ENCODE measurements at regions not wholly inside any gene's neighbourhood (a gene's known extent, or its start where the extent isn't known, plus 50 kb on each side); places are given as distances from the start of the nearest gene placed in this dataset.

DNA sequence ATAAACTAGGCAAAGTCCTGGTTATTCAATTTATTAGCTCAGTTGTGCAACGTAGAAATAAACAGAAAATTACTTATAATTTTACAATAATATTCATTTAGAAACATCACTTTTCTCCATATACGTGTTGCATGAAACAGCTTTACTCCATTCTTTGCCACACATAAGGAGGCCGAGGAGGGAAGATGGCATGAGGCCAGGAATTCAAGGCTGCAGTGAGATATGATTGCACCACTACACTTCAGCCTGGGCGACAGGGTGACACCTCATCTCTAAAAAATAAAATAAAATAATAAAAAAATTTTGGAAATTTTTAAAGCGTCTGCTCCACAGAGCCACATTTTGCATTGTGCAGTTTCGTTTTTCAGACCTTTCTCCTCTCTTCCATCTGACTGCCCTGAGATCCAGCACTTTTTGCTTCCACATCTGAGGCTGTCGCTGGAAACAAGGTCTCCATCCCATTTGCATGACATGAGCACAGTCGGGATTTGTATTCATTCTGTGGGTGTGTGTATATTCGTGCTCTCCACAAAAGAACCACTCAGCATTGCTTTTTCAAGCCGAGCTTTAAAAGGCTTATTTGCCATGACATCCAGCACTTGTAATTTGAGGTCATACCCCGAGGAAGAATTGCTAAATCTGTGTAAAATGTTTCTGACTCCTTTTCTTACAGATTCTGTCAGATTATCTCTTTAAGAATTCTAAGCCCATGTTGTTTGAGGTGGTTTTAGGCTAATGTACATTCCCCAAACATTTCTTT, 98.6 kb upstream of the MSX2 start:
- no peak overlapping the region for H3K27ac ChIP-seq
- TF ChIP-seq, protein P1, sequence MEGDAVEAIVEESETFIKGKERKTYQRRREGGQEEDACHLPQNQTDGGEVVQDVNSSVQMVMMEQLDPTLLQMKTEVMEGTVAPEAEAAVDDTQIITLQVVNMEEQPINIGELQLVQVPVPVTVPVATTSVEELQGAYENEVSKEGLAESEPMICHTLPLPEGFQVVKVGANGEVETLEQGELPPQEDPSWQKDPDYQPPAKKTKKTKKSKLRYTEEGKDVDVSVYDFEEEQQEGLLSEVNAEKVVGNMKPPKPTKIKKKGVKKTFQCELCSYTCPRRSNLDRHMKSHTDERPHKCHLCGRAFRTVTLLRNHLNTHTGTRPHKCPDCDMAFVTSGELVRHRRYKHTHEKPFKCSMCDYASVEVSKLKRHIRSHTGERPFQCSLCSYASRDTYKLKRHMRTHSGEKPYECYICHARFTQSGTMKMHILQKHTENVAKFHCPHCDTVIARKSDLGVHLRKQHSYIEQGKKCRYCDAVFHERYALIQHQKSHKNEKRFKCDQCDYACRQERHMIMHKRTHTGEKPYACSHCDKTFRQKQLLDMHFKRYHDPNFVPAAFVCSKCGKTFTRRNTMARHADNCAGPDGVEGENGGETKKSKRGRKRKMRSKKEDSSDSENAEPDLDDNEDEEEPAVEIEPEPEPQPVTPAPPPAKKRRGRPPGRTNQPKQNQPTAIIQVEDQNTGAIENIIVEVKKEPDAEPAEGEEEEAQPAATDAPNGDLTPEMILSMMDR (IDR thresholded peaks at IDR 0.05), result no peak
- no peak for DNase-seq (ENCODE audit: low spot score)
- H3K4me3 ChIP-seq, result no peak overlapping the region

DNA sequence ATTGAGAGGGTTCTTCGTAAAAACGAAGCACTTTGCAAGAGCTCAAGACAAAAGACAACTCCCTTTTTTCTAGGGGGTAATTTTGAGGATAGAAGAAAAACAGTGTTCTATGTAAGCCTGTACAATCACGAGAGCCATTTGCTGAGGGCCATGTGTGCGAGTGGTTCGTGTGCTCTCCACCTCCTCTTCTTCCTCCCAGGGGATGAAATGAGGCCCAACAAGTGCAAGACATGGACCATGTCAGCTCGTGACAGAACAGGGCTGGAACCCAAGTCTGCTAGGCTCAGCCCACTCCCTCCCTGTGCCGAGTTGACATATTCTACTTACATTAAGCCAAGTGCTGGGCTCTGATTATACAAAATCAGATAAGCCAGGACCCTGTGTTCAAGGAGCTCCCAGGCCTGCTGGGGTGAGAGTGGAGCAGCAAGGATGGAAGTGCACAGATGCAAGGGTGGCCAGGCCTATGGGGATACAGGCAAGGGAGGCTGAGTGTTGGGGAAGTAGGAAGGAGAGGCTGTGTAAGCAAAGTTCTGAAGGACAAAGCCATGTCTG, 97.9 kb upstream of the MSX2 start:
- DNase-seq (ENCODE audit: low spot score), result no peak
- no peak overlapping the region for H3K27ac ChIP-seq
- TF ChIP-seq, protein P1 (IDR thresholded peaks at IDR 0.05), result no peak

DNA sequence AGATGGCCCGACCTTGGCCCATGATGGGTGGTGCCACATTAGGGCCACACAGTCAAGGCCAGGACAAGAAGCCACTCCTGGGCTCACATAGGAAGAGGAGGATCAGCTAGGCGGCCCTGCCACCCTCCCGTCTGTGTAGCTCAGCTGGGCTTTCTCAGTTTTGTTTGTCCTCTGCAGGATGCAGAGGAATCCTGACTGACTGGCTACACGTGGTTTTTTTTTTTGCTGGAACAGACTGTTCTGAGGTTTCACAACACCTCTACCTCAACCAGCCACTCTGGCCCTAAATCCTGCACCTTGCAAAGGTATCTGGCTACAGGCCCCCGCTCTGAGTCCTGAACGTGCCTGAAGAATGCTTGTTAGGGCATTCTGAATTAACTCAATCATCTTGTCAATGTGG, 88.3 kb upstream of the MSX2 start:
- DNase-seq (ENCODE audit: low spot score), result no peak
- Histone ChIP-seq H3K4me3 (no peak overlapping the region), H3K27ac (no peak overlapping the region)
- TF ChIP-seq, protein P1 (IDR thresholded peaks at IDR 0.05), result no peak

More for the DNA sequence above, 97.9 kb upstream of the MSX2 start:
- no peak overlapping the region for H3K4me3 ChIP-seq

DNA sequence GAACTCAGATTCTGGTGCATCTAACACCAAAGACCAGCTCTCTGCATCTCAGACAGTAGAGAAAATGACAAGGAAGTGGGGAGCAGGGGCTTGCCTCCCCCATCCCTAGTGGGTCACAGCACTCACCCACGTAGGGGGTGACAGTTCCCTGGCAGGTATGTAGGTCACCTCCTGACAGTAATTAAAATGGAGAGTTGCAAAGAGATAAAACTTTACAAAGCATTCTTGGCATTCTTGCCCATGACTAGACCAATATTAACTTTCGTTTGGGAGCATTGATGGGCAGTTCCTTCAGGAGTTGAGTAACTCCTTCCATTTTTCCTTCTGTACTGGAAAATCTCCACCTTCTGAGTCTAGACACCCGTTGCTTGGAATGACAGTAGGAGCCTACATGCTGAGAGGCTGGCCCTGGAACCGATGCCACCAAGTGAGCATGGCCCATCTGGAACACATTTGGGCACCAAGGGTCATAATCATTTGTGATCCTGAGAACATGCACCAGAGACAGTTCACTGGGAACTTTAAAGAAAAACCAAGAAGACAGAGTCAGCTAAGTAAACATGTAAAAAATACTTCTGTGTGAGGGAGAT, 81.5 kb upstream of the MSX2 start:
- DNase-seq (ENCODE audit: low spot score), result no peak
- TF ChIP-seq, protein P1 (IDR thresholded peaks at IDR 0.05), result no peak

DNA sequence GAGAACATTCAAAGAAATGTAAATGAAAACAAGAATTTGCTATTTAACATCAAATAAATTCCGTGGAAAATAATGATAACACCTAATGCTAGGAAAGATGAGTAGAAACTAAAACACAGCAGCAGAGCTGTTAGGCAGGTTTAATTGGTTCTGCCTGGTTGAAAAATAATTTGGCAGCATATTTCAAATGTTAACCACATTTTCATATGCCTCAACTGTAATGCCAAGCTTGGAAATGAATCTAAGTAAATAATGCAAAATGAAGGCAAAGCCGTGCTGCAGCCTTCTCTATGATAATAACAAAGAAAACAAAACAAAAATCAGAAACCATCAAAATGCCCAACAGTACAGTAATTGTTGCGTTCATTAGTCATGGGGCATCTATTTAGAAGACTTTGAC, 79.9 kb upstream of the MSX2 start:
- TF ChIP-seq, protein P1 (IDR thresholded peaks at IDR 0.05), result no peak
- DNase-seq (ENCODE audit: low spot score), result no peak
- Histone ChIP-seq H3K4me3 (no peak overlapping the region), H3K27ac (no peak overlapping the region)

More for the DNA sequence above, 81.5 kb upstream of the MSX2 start:
- Histone ChIP-seq H3K27ac (no peak overlapping the region), H3K4me3 (no peak overlapping the region)

DNA sequence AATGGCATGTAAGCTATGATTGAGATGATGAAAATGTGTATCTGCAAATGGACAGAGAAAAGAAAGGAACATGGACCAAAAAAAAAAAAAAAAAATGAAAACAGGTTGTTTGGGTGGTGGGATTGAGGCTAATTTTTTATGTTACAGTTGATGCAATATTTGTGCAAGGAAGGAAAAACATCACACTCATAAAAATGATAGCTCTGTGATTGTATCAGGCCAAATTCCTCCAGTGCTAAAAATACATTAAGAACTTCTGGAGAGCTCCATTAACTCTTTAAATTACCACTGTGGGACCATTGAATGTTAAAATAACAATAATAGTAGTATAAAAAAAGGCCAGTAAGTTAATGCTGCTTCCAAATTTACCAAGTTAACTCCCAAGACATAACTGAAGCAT, 79.5 kb upstream of the MSX2 start:
- no peak for DNase-seq (ENCODE audit: low spot score)

More for the DNA sequence above, 79.5 kb upstream of the MSX2 start:
- Histone ChIP-seq H3K27ac (no peak overlapping the region), H3K4me3 (no peak overlapping the region)
- TF ChIP-seq, protein P1 (IDR thresholded peaks at IDR 0.05), result no peak

All from coronary artery (tissue), 2 donors.